GM23338 (cell line): ENCODE measurements at regions not wholly inside any gene's neighbourhood (a gene's known extent, or its start where the extent isn't known, plus 50 kb on each side); places are given as distances from the start of the nearest gene placed in this dataset.

Experiments used
- ATAC-seq: fragments of 200-7000 bp; cut with Tn5 transposase; 3 replicates; pipeline ENCODE4 v1.9.1; 2020
- DNase-seq: peaks from one replicate; pipeline ENCODE4 v3.0.0-alpha.2; 2015; ENCODE audit warnings: low spot score
- H2AFZ ChIP-seq: fragments of 200-600 bp; sonication (generic); 2 replicates; pipeline ENCODE4 v1.8.0; 2016; ENCODE audit warnings: antibody characterized with exemption, mild to moderate bottlenecking, moderate library complexity
- H3F3A ChIP-seq: fragments of 200-600 bp; sonication (generic); replicated peaks from 2 replicates; pipeline ENCODE4 v1.8.0; 2017; ENCODE audit warnings: antibody characterized with exemption, mixed run types, low read depth
- H3K27ac ChIP-seq: fragments of 200-600 bp; sonication (generic); 2 replicates; pipeline ENCODE4 v1.6.1; 2016; ENCODE audit warnings: low read depth
- H3K27me3 ChIP-seq: fragments of 200-600 bp; sonication (generic); 2 replicates; pipeline ENCODE4 v1.8.0; 2016; ENCODE audit warnings: mild to moderate bottlenecking, mixed run types, moderate library complexity; ENCODE audit not compliant: insufficient read depth
- H3K36me3 ChIP-seq: fragments of 200-600 bp; sonication (generic); 2 replicates; pipeline ENCODE4 v1.8.0; 2016; ENCODE audit warnings: mild to moderate bottlenecking; ENCODE audit not compliant: insufficient read depth
- H3K4me1 ChIP-seq: fragments of 200-600 bp; sonication (generic); 2 replicates; pipeline ENCODE4 v1.8.0; 2016; ENCODE audit warnings: mild to moderate bottlenecking, moderate library complexity; ENCODE audit not compliant: insufficient read depth
- H3K4me2 ChIP-seq: fragments of 200-600 bp; sonication (generic); 2 replicates; pipeline ENCODE4 v1.7.1; 2017; ENCODE audit warnings: mixed run types
- H3K4me3 ChIP-seq: fragments of 200-600 bp; sonication (generic); 2 replicates; pipeline ENCODE4 v1.6.1; 2016; ENCODE audit warnings: mixed run types
- H3K79me2 ChIP-seq: fragments of 200-600 bp; sonication (generic); replicated peaks from 2 replicates; pipeline ENCODE4 v1.8.0; 2017; ENCODE audit warnings: mild to moderate bottlenecking; ENCODE audit not compliant: insufficient read depth
- H3K9me2 ChIP-seq: fragments of 200-600 bp; sonication (generic); 2 replicates; pipeline ENCODE4 v1.8.0; 2017; ENCODE audit not compliant: insufficient read depth
- H4K20me1 ChIP-seq: fragments of 200-600 bp; sonication (generic); replicated peaks from 2 replicates; pipeline ENCODE4 v1.8.0; 2017; ENCODE audit warnings: mild to moderate bottlenecking; ENCODE audit not compliant: insufficient read depth
- H3K27ac Mint-ChIP-seq: 2 replicates; pipeline ENCODE4 v1.8.0; 2020; ENCODE audit warnings: inconsistent platforms, mild to moderate bottlenecking, moderate library complexity, mixed read lengths
- H3K27me3 Mint-ChIP-seq: 3 replicates; pipeline ENCODE4 v1.8.0; 2022; ENCODE audit warnings: low read depth, mild to moderate bottlenecking, moderate library complexity, mixed read lengths, inconsistent platforms; ENCODE audit not compliant: insufficient read depth, poor library complexity
- H3K36me3 Mint-ChIP-seq: 3 replicates; pipeline ENCODE4 v1.8.0; 2021; ENCODE audit warnings: low read depth, mild to moderate bottlenecking, inconsistent platforms, moderate library complexity, mixed read lengths
- H3K4me1 Mint-ChIP-seq: 3 replicates; pipeline ENCODE4 v1.8.0; 2020; ENCODE audit warnings: mild to moderate bottlenecking, inconsistent platforms, mixed read lengths
- H3K4me3 Mint-ChIP-seq: 3 replicates; pipeline ENCODE4 v1.8.0; 2021; ENCODE audit warnings: moderate library complexity, mild to moderate bottlenecking, inconsistent platforms, mixed read lengths
- H3K9me3 Mint-ChIP-seq: 3 replicates; pipeline ENCODE4 v1.8.0; 2020; ENCODE audit warnings: moderate library complexity, mild to moderate bottlenecking, inconsistent platforms, mixed read lengths
- EZH2 ChIP-seq: fragments of 200-600 bp; sonication (generic); IDR thresholded peaks from one replicate; pipeline ENCODE4 v1.8.0; 2017; ENCODE audit warnings: antibody characterized with exemption, mild to moderate bottlenecking, low read depth; ENCODE audit not compliant: unreplicated experiment
- EZH2phosphoT487 ChIP-seq: fragments of 200-600 bp; sonication (generic); IDR thresholded peaks from one replicate; pipeline ENCODE4 v1.8.1; 2018; ENCODE audit warnings: antibody characterized with exemption; ENCODE audit not compliant: unreplicated experiment
- JUNB ChIP-seq: IDR thresholded peaks from one replicate; pipeline ENCODE4 v1.6.1; 2016; ENCODE audit warnings: antibody characterized with exemption; ENCODE audit not compliant: unreplicated experiment
- NANOG ChIP-seq: IDR thresholded peaks from 2 replicates; pipeline ENCODE4 v1.6.1; 2016; ENCODE audit warnings: antibody characterized with exemption, borderline replicate concordance
- POLR2AphosphoS5 ChIP-seq: IDR thresholded peaks from 2 replicates; pipeline ENCODE4 v1.6.1; 2016; ENCODE audit warnings: antibody characterized with exemption, low read depth
- STAT1 ChIP-seq: IDR thresholded peaks from one replicate; pipeline ENCODE4 v1.6.1; 2016; ENCODE audit warnings: antibody characterized with exemption; ENCODE audit not compliant: unreplicated experiment
- ZNF114 ChIP-seq: fragments of 250-450 bp; sonication (Bioruptor Pico); IDR thresholded peaks from 2 replicates; pipeline ENCODE4 v1.5.0; 2020; ENCODE audit warnings: mild to moderate bottlenecking, moderate library complexity
- TF ChIP-seq, protein P1 (sequence below): fragments of 250-450 bp; sonication (Bioruptor Pico); IDR thresholded peaks from 2 replicates; pipeline ENCODE4 v1.5.0; 2020; ENCODE audit warnings: mild to moderate bottlenecking, moderate library complexity
- TF ChIP-seq, protein P2 (sequence below): IDR thresholded peaks from one replicate; pipeline ENCODE4 v1.6.1; 2018; ENCODE audit warnings: antibody characterized with exemption; ENCODE audit not compliant: unreplicated experiment
- TF ChIP-seq, protein P3 (sequence below): IDR thresholded peaks from 2 replicates; pipeline ENCODE4 v1.6.1; 2016; ENCODE audit warnings: antibody characterized with exemption

DNA sequence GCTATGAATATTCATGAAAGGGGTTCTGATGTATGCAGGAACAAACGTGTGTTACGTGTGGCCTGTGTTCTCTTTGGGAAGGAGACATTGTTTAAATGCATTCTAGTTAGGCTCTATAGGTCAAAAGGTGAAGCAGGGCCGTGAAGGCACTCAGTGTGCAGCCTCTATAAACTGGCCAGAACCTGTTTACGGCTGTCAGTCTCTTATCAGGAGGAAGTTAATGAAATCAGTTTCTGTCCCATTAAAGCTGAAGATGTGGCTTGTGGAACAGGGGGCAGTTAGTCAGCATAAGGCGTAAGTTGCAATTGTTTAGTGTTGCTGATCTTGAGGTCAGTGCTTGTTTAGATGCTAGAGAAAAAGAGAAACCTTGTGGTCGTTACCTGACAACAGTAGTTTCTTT is 111.5 kb upstream of the KCNG1 start (continued):
- TF ChIP-seq, protein P1, sequence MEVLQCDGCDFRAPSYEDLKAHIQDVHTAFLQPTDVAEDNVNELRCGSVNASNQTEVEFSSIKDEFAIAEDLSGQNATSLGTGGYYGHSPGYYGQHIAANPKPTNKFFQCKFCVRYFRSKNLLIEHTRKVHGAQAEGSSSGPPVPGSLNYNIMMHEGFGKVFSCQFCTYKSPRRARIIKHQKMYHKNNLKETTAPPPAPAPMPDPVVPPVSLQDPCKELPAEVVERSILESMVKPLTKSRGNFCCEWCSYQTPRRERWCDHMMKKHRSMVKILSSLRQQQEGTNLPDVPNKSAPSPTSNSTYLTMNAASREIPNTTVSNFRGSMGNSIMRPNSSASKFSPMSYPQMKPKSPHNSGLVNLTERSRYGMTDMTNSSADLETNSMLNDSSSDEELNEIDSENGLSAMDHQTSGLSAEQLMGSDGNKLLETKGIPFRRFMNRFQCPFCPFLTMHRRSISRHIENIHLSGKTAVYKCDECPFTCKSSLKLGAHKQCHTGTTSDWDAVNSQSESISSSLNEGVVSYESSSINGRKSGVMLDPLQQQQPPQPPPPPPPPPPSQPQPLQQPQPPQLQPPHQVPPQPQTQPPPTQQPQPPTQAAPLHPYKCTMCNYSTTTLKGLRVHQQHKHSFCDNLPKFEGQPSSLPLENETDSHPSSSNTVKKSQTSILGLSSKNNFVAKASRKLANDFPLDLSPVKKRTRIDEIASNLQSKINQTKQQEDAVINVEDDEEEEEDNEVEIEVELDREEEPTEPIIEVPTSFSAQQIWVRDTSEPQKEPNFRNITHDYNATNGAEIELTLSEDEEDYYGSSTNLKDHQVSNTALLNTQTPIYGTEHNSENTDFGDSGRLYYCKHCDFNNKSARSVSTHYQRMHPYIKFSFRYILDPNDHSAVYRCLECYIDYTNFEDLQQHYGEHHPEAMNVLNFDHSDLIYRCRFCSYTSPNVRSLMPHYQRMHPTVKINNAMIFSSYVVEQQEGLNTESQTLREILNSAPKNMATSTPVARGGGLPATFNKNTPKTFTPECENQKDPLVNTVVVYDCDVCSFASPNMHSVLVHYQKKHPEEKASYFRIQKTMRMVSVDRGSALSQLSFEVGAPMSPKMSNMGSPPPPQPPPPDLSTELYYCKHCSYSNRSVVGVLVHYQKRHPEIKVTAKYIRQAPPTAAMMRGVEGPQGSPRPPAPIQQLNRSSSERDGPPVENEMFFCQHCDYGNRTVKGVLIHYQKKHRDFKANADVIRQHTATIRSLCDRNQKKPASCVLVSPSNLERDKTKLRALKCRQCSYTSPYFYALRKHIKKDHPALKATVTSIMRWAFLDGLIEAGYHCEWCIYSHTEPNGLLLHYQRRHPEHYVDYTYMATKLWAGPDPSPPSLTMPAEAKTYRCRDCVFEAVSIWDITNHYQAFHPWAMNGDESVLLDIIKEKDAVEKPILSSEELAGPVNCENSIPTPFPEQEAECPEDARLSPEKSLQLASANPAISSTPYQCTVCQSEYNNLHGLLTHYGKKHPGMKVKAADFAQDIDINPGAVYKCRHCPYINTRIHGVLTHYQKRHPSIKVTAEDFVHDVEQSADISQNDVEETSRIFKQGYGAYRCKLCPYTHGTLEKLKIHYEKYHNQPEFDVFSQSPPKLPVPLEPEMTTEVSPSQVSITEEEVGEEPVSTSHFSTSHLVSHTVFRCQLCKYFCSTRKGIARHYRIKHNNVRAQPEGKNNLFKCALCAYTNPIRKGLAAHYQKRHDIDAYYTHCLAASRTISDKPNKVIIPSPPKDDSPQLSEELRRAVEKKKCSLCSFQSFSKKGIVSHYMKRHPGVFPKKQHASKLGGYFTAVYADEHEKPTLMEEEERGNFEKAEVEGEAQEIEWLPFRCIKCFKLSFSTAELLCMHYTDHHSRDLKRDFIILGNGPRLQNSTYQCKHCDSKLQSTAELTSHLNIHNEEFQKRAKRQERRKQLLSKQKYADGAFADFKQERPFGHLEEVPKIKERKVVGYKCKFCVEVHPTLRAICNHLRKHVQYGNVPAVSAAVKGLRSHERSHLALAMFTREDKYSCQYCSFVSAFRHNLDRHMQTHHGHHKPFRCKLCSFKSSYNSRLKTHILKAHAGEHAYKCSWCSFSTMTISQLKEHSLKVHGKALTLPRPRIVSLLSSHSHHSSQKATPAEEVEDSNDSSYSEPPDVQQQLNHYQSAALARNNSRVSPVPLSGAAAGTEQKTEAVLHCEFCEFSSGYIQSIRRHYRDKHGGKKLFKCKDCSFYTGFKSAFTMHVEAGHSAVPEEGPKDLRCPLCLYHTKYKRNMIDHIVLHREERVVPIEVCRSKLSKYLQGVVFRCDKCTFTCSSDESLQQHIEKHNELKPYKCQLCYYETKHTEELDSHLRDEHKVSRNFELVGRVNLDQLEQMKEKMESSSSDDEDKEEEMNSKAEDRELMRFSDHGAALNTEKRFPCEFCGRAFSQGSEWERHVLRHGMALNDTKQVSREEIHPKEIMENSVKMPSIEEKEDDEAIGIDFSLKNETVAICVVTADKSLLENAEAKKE (CRISPR knock-in tag): no peak
- TF ChIP-seq ZNF114 (CRISPR knock-in tag): no peak
- no peak for TF ChIP-seq STAT1
- TF ChIP-seq POLR2AphosphoS5: no peak
- TF ChIP-seq EZH2: no peak
- no peak for TF ChIP-seq EZH2phosphoT487

DNA sequence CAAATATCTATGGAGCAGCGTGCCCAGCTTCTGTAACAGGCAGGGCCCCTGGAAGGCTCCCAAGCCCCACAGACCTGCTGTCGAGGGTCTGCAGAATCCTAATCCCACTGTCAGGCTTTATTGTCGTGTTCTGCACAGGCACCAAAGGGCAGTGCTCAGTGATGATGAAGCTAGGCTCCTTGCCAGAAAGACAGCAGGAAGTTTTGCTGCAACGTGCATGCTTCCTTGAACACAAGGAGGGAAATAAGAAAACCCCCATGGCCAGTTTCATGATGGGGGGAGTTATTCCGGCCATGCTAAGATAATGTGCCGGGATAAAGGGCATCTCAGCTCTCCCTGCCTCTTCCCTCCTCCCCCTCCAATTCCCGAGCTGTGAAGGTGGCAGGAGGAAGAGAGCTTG is 109.4 kb upstream of the KCNG1 start:
- no peaks in the 10 kb centered on the region for H3K79me2 ChIP-seq
- H3K4me2 ChIP-seq: no peak overlapping the region
- Mint-ChIP-seq H3K9me3 (peaks cover 3% of the 10 kb centered on the region; the same call in 1 of the 3 replicates), H3K4me3 (no peak overlapping the region), H3K27me3 (peaks cover 4% of the 10 kb centered on the region), H3K4me1 (no peaks in the 10 kb centered on the region), H3K27ac (no peak overlapping the region), H3K36me3 (no peaks in the 10 kb centered on the region)
- H3K27ac ChIP-seq: no peak overlapping the region
- TF ChIP-seq JUNB: no peak
- no peak for TF ChIP-seq POLR2AphosphoS5
- TF ChIP-seq, protein P2, sequence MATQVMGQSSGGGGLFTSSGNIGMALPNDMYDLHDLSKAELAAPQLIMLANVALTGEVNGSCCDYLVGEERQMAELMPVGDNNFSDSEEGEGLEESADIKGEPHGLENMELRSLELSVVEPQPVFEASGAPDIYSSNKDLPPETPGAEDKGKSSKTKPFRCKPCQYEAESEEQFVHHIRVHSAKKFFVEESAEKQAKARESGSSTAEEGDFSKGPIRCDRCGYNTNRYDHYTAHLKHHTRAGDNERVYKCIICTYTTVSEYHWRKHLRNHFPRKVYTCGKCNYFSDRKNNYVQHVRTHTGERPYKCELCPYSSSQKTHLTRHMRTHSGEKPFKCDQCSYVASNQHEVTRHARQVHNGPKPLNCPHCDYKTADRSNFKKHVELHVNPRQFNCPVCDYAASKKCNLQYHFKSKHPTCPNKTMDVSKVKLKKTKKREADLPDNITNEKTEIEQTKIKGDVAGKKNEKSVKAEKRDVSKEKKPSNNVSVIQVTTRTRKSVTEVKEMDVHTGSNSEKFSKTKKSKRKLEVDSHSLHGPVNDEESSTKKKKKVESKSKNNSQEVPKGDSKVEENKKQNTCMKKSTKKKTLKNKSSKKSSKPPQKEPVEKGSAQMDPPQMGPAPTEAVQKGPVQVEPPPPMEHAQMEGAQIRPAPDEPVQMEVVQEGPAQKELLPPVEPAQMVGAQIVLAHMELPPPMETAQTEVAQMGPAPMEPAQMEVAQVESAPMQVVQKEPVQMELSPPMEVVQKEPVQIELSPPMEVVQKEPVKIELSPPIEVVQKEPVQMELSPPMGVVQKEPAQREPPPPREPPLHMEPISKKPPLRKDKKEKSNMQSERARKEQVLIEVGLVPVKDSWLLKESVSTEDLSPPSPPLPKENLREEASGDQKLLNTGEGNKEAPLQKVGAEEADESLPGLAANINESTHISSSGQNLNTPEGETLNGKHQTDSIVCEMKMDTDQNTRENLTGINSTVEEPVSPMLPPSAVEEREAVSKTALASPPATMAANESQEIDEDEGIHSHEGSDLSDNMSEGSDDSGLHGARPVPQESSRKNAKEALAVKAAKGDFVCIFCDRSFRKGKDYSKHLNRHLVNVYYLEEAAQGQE: no peak
- TF ChIP-seq EZH2: no peak
- TF ChIP-seq, protein P3, sequence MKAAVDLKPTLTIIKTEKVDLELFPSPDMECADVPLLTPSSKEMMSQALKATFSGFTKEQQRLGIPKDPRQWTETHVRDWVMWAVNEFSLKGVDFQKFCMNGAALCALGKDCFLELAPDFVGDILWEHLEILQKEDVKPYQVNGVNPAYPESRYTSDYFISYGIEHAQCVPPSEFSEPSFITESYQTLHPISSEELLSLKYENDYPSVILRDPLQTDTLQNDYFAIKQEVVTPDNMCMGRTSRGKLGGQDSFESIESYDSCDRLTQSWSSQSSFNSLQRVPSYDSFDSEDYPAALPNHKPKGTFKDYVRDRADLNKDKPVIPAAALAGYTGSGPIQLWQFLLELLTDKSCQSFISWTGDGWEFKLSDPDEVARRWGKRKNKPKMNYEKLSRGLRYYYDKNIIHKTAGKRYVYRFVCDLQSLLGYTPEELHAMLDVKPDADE: no peak
- no peak for TF ChIP-seq ZNF114 (CRISPR knock-in tag)
- no peak for TF ChIP-seq NANOG
- ATAC-seq (no peak), DNase-seq (no peak)
- no peaks in the 10 kb centered on the region for H3K9me2 ChIP-seq
- H2AFZ ChIP-seq: no peak overlapping the region
- no peaks in the 10 kb centered on the region for H3K36me3 ChIP-seq
- H3K4me1 ChIP-seq: no peaks in the 10 kb centered on the region
- H3K27me3 ChIP-seq: no peaks in the 10 kb centered on the region
- no peaks in the 10 kb centered on the region for H3F3A ChIP-seq
- no peak overlapping the region for H3K4me3 ChIP-seq
- no peaks in the 10 kb centered on the region for H4K20me1 ChIP-seq
